Neuron (in vitro differentiated cells): ENCODE measurements at regions not wholly inside any gene's neighbourhood (a gene's known extent, or its start where the extent isn't known, plus 50 kb on each side); places are given as distances from the start of the nearest gene placed in this dataset.

Experiments used
- H2AFZ ChIP-seq: one replicate; pipeline ENCODE4 v1.6.1; 2013; ENCODE audit warnings: low read depth, mild to moderate bottlenecking, inconsistent platforms, low read length, moderate library complexity
- H3K27me3 ChIP-seq: one replicate; pipeline ENCODE4 v1.6.1; 2013; ENCODE audit warnings: low read length; ENCODE audit not compliant: insufficient read depth
- H3K36me3 ChIP-seq: one replicate; pipeline ENCODE4 v1.6.1; 2013; ENCODE audit warnings: low read length; ENCODE audit not compliant: insufficient read depth
- H3K4me1 ChIP-seq: one replicate; pipeline ENCODE4 v1.6.1; 2013; ENCODE audit warnings: low read length; ENCODE audit not compliant: insufficient read depth
- H3K4me3 ChIP-seq: 2 replicates; pipeline ENCODE4 v1.5.1; 2013; ENCODE audit warnings: mild to moderate bottlenecking, low read length, moderate library complexity
- H3K9me3 ChIP-seq: one replicate; pipeline ENCODE4 v1.6.1; 2013; ENCODE audit warnings: low read length

DNA sequence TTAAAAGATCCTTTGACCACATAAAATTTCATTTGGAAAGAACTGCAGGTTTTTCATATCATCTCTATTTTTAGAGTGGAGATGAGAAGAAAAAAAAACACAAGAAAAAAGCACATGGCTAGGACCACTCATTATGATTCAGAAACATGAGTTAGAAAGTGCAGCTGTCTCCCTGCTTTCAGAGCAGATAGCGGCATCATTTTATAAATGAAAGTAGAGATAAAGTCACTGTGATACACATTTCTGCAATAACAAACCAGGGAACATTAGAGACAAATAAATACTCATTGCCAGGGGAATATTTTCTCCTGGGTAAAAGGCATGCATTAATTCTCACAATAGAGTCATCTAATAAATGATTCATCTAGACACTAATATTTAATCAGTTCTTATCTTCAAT is 87.5 kb upstream of the PLPPR4 start:
- no peaks in the 10 kb centered on the region for H3K36me3 ChIP-seq
- no peaks in the 10 kb centered on the region for H3K27me3 ChIP-seq
- H3K9me3 ChIP-seq = no peaks in the 10 kb centered on the region
- H2AFZ ChIP-seq = peak overlapping the region; percentile 3
- H3K4me3 ChIP-seq = no peak overlapping the region
- peaks cover 17% of the 10 kb centered on the region for H3K4me1 ChIP-seq

DNA sequence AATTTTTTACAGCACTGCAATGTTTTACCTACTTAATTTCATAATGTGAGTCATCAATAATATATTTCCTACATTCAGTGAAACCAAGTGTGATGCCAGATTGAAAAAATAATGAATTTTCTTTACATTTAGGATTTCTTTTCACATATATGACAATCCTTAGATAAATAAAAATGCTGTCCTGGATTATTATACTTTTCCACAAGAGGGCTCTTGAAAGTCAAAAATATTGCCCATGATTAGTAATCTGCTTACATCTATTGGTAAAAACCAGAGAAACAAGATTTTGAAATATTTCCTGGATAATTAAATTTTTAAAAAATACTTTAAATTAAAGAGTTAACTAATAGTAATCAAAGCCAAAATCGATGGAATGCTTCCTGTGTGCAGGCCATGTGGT is 86.8 kb upstream of the PLPPR4 start:
- Histone ChIP-seq H3K4me3 (no peak overlapping the region), H3K27me3 (no peaks in the 10 kb centered on the region), H3K4me1 (peaks cover 17% of the 10 kb centered on the region), H2AFZ (no peak overlapping the region), H3K9me3 (no peaks in the 10 kb centered on the region), H3K36me3 (no peaks in the 10 kb centered on the region)

DNA sequence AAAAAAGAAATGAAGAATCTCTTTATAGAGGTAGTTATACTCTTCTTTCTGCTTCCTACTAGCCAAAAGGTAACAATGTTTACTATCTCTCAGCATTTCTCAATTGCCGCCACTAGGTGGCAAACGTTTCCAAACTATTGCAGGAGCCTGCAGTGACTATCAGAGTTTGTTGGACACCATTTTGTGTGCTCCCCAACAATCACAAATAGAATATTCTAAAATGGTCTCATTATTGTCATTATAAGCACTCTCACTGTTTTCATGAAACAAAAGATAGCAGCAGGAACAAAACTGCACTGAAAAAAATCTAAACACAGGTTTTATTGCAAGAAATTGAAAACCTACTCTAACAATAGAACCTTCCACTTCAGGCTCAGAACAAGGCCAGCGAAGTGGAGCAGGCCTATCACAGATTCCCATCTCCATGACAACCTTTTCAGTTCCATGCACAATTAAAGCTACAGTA is 83.9 kb upstream of the PLPPR4 start:
- H3K4me1 ChIP-seq = peaks cover 17% of the 10 kb centered on the region
- no peaks in the 10 kb centered on the region for H3K27me3 ChIP-seq
- no peaks in the 10 kb centered on the region for H3K9me3 ChIP-seq
- H3K36me3 ChIP-seq = no peaks in the 10 kb centered on the region
- H3K4me3 ChIP-seq = peak overlapping the region; percentile 20
- H2AFZ ChIP-seq = peak overlapping the region; percentile 98

DNA sequence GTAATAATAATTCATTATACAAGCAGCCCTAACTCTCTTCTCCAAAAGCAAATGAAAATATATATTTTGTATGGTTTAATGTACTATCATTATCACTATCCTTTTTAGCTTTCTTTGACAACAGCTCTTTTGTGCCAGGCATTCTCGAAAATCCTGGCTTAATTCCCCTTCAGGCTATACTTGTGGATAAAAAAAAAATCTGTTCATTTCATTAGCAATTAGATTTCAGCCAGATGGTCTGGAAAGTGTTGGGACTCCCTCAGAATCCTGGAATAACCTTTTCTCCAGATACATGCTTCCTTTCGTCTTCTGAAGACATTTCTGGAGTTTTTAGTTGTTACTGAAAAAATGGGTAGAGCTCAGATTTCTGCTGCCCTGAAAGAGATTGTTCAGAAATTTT is 83.4 kb upstream of the PLPPR4 start:
- H2AFZ ChIP-seq = peak overlapping the region; percentile 98
- H3K4me3 ChIP-seq = no peak overlapping the region
- H3K4me1 ChIP-seq = peaks cover 17% of the 10 kb centered on the region
- H3K9me3 ChIP-seq = no peaks in the 10 kb centered on the region
- H3K36me3 ChIP-seq = no peaks in the 10 kb centered on the region
- H3K27me3 ChIP-seq = no peaks in the 10 kb centered on the region

DNA sequence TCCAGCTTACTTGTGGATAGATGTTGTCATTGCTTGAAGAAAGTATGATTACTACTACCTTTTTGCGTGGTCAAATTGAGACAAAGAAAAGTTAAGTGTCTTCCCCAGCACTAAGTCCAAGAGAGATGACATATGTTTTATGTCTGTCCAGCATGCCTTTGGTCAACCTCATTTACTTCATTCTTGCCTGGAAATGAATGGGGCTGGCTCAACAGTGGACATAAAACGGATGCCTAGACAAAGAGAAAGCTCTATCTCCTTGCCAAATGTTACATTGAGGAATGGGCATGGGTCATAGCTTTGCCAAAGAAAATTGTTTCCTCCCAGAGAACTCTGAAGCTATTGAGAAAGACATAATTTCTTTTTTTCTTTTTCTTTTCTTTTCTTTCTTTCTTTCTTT is 82.4 kb upstream of the PLPPR4 start:
- H3K4me3 ChIP-seq = no peak overlapping the region
- peaks cover 14% of the 10 kb centered on the region for H3K4me1 ChIP-seq
- H3K36me3 ChIP-seq = no peaks in the 10 kb centered on the region
- peak overlapping the region; percentile 98 for H2AFZ ChIP-seq
- H3K9me3 ChIP-seq = no peaks in the 10 kb centered on the region
- H3K27me3 ChIP-seq = no peaks in the 10 kb centered on the region

DNA sequence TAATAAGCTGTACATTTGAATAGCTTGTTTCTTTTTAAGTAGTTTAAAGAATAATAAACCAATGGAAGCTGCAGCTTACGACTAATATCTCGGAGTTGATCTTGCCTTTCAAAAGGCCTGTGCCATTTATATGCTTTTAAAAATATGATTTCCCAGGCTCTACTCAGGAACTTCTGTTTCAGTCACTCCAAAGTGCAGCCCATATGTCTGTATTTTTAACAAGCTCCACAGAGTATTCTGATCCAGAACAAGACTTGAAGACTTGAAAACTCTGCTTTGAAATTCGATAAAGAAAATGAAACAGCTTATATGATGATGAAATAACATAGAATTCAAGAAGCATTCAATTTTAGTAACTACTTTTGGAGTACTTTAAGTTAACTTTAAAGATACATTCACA is 79.1 kb upstream of the PLPPR4 start:
- H2AFZ ChIP-seq = no peak overlapping the region
- no peak overlapping the region for H3K4me3 ChIP-seq
- no peaks in the 10 kb centered on the region for H3K36me3 ChIP-seq
- peaks cover 4% of the 10 kb centered on the region for H3K4me1 ChIP-seq
- no peaks in the 10 kb centered on the region for H3K27me3 ChIP-seq
- H3K9me3 ChIP-seq = no peaks in the 10 kb centered on the region

DNA sequence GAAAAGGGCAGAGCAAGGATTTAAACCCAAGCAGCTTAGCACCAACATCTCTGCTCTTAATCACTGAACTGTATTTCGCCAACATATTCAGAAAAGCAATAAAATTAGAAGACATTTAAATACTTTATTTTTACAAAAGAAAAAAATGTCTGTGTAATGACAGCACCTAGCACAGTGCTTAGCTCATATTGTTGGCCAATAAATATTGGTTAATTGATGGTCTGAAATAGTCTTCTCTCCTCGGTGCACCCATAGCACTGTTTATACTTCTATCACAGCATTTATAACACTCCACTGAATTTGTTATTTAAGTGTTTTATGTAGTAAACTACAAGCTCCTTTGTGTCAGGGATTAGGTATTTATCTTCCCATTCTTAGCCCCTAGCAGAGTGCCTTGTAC is 70.9 kb upstream of the PLPPR4 start:
- Histone ChIP-seq H3K9me3 (no peaks in the 10 kb centered on the region), H3K4me3 (no peak overlapping the region), H3K27me3 (no peaks in the 10 kb centered on the region), H2AFZ (no peak overlapping the region), H3K4me1 (no peaks in the 10 kb centered on the region), H3K36me3 (no peaks in the 10 kb centered on the region)

DNA sequence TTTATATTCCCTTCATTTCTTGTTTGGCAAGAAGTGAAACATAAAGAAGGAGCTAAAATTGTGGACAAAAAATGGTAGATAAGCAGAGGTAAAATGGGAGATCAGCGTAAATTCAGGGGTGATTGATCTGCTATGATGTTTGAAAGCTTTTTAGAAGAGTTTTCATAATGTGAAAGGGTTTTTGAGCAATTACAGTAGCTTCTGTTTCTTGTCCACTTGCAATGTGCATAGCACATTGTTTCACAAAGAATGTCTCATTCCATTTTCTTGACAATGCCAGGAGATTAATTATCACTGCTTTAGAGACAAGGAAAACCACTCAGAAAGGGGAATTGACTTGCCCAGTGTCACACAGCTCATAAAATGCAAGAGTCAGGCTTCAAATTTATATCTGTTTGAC is 65.9 kb upstream of the PLPPR4 start:
- Histone ChIP-seq H3K4me1 (no peaks in the 10 kb centered on the region), H3K9me3 (no peaks in the 10 kb centered on the region), H2AFZ (no peak overlapping the region)

DNA sequence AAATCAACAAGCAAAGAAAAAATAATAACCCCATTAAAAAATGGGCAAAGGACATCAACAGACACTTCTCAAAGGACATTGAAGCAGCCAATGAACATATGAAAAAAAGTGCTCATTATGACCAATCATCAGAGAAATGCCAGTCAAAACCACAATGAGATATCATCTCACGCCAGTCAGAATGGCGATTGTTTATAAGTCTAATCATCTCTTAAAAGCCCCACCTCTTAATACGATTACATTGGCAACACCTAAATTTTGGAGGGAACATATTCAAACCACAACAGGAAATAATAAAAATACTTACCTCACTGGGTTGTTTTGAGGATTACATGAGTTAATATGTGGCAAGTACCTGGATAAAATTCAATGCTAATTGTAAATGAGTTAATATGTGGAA is 57.1 kb upstream of the PLPPR4 start:
- no peaks in the 10 kb centered on the region for H3K4me1 ChIP-seq
- H3K36me3 ChIP-seq = no peaks in the 10 kb centered on the region
- H3K27me3 ChIP-seq = no peaks in the 10 kb centered on the region
- H2AFZ ChIP-seq = no peak overlapping the region
- no peak overlapping the region for H3K4me3 ChIP-seq
- no peaks in the 10 kb centered on the region for H3K9me3 ChIP-seq

More for the DNA sequence above, 65.9 kb upstream of the PLPPR4 start:
- Histone ChIP-seq H3K4me3 (no peak overlapping the region), H3K36me3 (no peaks in the 10 kb centered on the region), H3K27me3 (no peaks in the 10 kb centered on the region)
